SK-N-SH treated with all-trans-retinoic acid at 6 μM for 48 hours (cell line): ENCODE measurements at regions not wholly inside any gene's neighbourhood (a gene's known extent, or its start where the extent isn't known, plus 50 kb on each side); places are given as distances from the start of the nearest gene placed in this dataset.

Experiments
- ATAC-seq: fragments of 200-7000 bp; cut with Tn5 transposase; 3 replicates; pipeline ENCODE4 v1.9.1; 2020; ENCODE audit warnings: mild to moderate bottlenecking, moderate library complexity
- BACH2 ChIP-seq: fragments of 250-450 bp; sonication (Bioruptor Pico); IDR thresholded peaks from 2 replicates; pipeline ENCODE4 v1.9.0; 2021; ENCODE audit warnings: mild to moderate bottlenecking, borderline replicate concordance
- CSDC2 ChIP-seq: fragments of 250-450 bp; sonication (Bioruptor Pico); IDR thresholded peaks from 2 replicates; pipeline ENCODE4 v1.5.0; 2020; ENCODE audit warnings: mild to moderate bottlenecking, moderate library complexity
- GLIS3 ChIP-seq: fragments of 250-450 bp; sonication (Bioruptor Pico); IDR thresholded peaks from 2 replicates; pipeline ENCODE4 v1.5.0; 2020; ENCODE audit warnings: mild to moderate bottlenecking, moderate library complexity
- ISL1 ChIP-seq: fragments of 250-450 bp; sonication (Bioruptor Pico); IDR thresholded peaks from 2 replicates; pipeline ENCODE4 v2.1.2; 2022; ENCODE audit warnings: mild to moderate bottlenecking, moderate library complexity
- OSR1 ChIP-seq: fragments of 250-450 bp; sonication (Bioruptor Pico); IDR thresholded peaks from 2 replicates; pipeline ENCODE4 v1.8.0; 2022; ENCODE audit warnings: moderate library complexity, mild to moderate bottlenecking, inconsistent platforms
- PPARA ChIP-seq: fragments of 250-450 bp; sonication (Bioruptor Pico); IDR thresholded peaks from 2 replicates; pipeline ENCODE4 v1.5.0; 2020; ENCODE audit warnings: mild to moderate bottlenecking, borderline replicate concordance
- RARB ChIP-seq: fragments of 250-450 bp; sonication (Bioruptor Pico); IDR thresholded peaks from 2 replicates; pipeline ENCODE4 v1.8.0; 2021; ENCODE audit warnings: mild to moderate bottlenecking, moderate library complexity
- SNAI2 ChIP-seq: fragments of 250-450 bp; sonication (Bioruptor Pico); IDR thresholded peaks from 2 replicates; pipeline ENCODE4 v1.5.0; 2020; ENCODE audit warnings: mild to moderate bottlenecking, moderate library complexity
- TOX ChIP-seq: fragments of 250-450 bp; sonication (Bioruptor Pico); IDR thresholded peaks from 2 replicates; pipeline ENCODE4 v1.8.0; 2021; ENCODE audit warnings: mild to moderate bottlenecking, moderate library complexity, borderline replicate concordance
- ZFP3 ChIP-seq: fragments of 250-450 bp; sonication (Bioruptor Pico); IDR thresholded peaks from 2 replicates; pipeline ENCODE4 v1.5.0; 2020; ENCODE audit warnings: mild to moderate bottlenecking, moderate library complexity
- ZFP30 ChIP-seq: fragments of 450-650 bp; formaldehyde crosslinking; IDR thresholded peaks from 2 replicates; pipeline ENCODE4 v1.5.0; 2022; ENCODE audit warnings: mild to moderate bottlenecking, moderate library complexity
- ZNF565 ChIP-seq: fragments of 450-650 bp; formaldehyde crosslinking; conservative IDR thresholded peaks from 2 replicates; pipeline ENCODE4 v1.5.0; 2020; ENCODE audit warnings: low read depth, mild to moderate bottlenecking, moderate library complexity
- ZNF70 ChIP-seq: fragments of 450-650 bp; formaldehyde crosslinking; IDR thresholded peaks from 2 replicates; pipeline ENCODE4 v1.5.0; 2020; ENCODE audit warnings: mild to moderate bottlenecking, moderate library complexity
- ZNF8 ChIP-seq: fragments of 450-650 bp; formaldehyde crosslinking; IDR thresholded peaks from 2 replicates; pipeline ENCODE4 v1.5.0; 2020; ENCODE audit warnings: mild to moderate bottlenecking, moderate library complexity
- TF ChIP-seq, protein P1 (sequence below): fragments of 250-450 bp; sonication (Bioruptor Pico); IDR thresholded peaks from 2 replicates; pipeline ENCODE4 v1.5.1; 2021; ENCODE audit warnings: mild to moderate bottlenecking, moderate library complexity
- TF ChIP-seq, protein P2 (sequence below): fragments of 250-450 bp; sonication (Bioruptor Pico); IDR thresholded peaks from 2 replicates; pipeline ENCODE4 v1.5.0; 2020; ENCODE audit warnings: mild to moderate bottlenecking, moderate library complexity
- TF ChIP-seq, protein P3 (sequence below): fragments of 250-450 bp; sonication (Bioruptor Pico); IDR thresholded peaks from 2 replicates; pipeline ENCODE4 v1.5.1; 2020; ENCODE audit warnings: low read depth, mild to moderate bottlenecking, moderate library complexity
- TF ChIP-seq, protein P4 (sequence below): fragments of 250-450 bp; sonication (Bioruptor Pico); IDR thresholded peaks from 2 replicates; pipeline ENCODE4 v1.8.0; 2021; ENCODE audit warnings: low read depth, mild to moderate bottlenecking, moderate library complexity, borderline replicate concordance
- TF ChIP-seq, protein P5 (sequence below): fragments of 250-450 bp; sonication (Bioruptor Pico); IDR thresholded peaks from 2 replicates; pipeline ENCODE4 v1.8.0; 2020; ENCODE audit warnings: mild to moderate bottlenecking, moderate library complexity, borderline replicate concordance

DNA sequence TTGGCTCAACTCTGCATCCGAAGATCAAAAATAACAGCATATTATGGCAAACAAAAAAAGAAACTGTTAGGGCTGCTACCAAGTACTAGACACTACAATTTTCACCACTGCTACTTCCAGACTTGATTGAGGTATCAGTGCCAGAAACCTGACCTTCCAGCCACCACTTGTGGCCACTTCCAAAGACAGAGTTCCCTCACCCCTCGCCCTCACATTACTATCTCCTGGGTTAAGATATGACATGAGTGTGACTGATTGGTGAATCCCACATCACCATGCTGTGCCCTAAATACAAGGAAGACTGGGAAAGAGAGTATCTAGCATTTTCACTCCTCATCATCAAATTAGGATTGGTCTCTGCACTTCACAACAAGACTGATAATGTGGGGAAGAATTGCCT is 296.1 kb upstream of the NT5C1B start (continued):
- TF ChIP-seq ZNF70 (CRISPR knock-in tag) (no peak), OSR1 (no peak), ZNF565 (CRISPR knock-in tag) (no peak)

DNA sequence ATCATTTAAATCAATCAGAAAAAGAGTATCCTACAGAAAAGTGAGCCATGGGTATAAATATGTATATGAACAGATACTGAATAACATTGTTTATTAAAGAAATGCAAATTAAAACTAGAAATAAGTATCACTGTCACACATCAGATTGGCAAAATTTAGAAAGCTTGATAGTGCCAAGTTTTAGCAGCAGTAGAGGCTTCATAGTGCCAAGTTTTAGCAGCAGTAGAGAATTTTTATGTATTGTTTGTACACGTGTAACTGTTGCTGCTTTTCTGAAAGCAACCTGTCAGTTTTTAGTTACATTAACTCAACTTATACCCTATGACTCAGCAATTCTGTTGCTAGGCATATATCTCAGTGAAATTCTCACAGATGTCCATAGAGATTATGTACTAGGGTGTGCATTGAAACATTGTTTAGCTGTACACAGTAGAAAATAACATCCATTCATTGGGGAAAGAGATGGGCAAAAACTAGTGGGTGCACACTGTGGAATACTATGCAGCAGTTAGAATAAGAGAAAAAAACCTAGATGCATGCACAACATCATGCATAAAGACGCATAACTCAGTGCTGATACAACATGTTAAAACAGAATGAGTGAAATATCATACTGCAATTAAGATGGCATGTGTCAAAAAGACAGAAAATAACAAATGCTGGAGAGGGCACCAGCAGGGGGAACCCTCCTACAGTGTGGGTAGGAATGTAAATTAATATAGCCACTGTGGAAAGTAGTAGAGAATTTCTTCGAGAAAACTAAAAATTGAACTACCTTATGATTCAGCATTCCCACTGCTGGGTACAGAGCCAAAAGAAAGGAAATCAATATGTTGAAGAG is 294.5 kb upstream of the NT5C1B start:
- TF ChIP-seq ZFP30 (CRISPR knock-in tag), result no peak
- TF ChIP-seq, protein P1, sequence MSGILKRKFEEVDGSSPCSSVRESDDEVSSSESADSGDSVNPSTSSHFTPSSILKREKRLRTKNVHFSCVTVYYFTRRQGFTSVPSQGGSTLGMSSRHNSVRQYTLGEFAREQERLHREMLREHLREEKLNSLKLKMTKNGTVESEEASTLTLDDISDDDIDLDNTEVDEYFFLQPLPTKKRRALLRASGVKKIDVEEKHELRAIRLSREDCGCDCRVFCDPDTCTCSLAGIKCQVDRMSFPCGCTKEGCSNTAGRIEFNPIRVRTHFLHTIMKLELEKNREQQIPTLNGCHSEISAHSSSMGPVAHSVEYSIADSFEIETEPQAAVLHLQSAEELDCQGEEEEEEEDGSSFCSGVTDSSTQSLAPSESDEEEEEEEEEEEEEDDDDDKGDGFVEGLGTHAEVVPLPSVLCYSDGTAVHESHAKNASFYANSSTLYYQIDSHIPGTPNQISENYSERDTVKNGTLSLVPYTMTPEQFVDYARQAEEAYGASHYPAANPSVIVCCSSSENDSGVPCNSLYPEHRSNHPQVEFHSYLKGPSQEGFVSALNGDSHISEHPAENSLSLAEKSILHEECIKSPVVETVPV, result no peak
- TF ChIP-seq BACH2, result no peak
- no peak for TF ChIP-seq TOX (CRISPR knock-in tag)
- TF ChIP-seq ZFP3, result no peak
- no peak for TF ChIP-seq CSDC2
- TF ChIP-seq GLIS3, result no peak
- TF ChIP-seq ZNF565 (CRISPR knock-in tag), result no peak
- TF ChIP-seq, protein P2, sequence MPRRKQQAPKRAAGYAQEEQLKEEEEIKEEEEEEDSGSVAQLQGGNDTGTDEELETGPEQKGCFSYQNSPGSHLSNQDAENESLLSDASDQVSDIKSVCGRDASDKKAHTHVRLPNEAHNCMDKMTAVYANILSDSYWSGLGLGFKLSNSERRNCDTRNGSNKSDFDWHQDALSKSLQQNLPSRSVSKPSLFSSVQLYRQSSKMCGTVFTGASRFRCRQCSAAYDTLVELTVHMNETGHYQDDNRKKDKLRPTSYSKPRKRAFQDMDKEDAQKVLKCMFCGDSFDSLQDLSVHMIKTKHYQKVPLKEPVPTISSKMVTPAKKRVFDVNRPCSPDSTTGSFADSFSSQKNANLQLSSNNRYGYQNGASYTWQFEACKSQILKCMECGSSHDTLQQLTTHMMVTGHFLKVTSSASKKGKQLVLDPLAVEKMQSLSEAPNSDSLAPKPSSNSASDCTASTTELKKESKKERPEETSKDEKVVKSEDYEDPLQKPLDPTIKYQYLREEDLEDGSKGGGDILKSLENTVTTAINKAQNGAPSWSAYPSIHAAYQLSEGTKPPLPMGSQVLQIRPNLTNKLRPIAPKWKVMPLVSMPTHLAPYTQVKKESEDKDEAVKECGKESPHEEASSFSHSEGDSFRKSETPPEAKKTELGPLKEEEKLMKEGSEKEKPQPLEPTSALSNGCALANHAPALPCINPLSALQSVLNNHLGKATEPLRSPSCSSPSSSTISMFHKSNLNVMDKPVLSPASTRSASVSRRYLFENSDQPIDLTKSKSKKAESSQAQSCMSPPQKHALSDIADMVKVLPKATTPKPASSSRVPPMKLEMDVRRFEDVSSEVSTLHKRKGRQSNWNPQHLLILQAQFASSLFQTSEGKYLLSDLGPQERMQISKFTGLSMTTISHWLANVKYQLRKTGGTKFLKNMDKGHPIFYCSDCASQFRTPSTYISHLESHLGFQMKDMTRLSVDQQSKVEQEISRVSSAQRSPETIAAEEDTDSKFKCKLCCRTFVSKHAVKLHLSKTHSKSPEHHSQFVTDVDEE (CRISPR knock-in tag), result no peak
- no peak for TF ChIP-seq ZNF70 (CRISPR knock-in tag)
- TF ChIP-seq ISL1 (CRISPR knock-in tag), result no peak
- no peak for TF ChIP-seq ZNF8
- TF ChIP-seq, protein P3, sequence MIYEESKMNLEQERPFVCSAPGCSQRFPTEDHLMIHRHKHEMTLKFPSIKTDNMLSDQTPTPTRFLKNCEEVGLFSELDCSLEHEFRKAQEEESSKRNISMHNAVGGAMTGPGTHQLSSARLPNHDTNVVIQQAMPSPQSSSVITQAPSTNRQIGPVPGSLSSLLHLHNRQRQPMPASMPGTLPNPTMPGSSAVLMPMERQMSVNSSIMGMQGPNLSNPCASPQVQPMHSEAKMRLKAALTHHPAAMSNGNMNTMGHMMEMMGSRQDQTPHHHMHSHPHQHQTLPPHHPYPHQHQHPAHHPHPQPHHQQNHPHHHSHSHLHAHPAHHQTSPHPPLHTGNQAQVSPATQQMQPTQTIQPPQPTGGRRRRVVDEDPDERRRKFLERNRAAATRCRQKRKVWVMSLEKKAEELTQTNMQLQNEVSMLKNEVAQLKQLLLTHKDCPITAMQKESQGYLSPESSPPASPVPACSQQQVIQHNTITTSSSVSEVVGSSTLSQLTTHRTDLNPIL (CRISPR knock-in tag), result no peak
- TF ChIP-seq, protein P4, sequence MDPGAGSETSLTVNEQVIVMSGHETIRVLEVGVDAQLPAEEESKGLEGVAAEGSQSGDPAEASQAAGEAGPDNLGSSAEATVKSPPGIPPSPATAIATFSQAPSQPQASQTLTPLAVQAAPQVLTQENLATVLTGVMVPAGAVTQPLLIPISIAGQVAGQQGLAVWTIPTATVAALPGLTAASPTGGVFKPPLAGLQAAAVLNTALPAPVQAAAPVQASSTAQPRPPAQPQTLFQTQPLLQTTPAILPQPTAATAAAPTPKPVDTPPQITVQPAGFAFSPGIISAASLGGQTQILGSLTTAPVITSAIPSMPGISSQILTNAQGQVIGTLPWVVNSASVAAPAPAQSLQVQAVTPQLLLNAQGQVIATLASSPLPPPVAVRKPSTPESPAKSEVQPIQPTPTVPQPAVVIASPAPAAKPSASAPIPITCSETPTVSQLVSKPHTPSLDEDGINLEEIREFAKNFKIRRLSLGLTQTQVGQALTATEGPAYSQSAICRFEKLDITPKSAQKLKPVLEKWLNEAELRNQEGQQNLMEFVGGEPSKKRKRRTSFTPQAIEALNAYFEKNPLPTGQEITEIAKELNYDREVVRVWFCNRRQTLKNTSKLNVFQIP (CRISPR knock-in tag), result no peak
- no peak for TF ChIP-seq OSR1
- no peak for TF ChIP-seq SNAI2 (CRISPR knock-in tag)
- TF ChIP-seq, protein P5, sequence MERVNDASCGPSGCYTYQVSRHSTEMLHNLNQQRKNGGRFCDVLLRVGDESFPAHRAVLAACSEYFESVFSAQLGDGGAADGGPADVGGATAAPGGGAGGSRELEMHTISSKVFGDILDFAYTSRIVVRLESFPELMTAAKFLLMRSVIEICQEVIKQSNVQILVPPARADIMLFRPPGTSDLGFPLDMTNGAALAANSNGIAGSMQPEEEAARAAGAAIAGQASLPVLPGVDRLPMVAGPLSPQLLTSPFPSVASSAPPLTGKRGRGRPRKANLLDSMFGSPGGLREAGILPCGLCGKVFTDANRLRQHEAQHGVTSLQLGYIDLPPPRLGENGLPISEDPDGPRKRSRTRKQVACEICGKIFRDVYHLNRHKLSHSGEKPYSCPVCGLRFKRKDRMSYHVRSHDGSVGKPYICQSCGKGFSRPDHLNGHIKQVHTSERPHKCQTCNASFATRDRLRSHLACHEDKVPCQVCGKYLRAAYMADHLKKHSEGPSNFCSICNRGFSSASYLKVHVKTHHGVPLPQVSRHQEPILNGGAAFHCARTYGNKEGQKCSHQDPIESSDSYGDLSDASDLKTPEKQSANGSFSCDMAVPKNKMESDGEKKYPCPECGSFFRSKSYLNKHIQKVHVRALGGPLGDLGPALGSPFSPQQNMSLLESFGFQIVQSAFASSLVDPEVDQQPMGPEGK, result no peak
- TF ChIP-seq PPARA (CRISPR knock-in tag), result no peak
- no peak for TF ChIP-seq RARB (CRISPR knock-in tag)
- TF ChIP-seq, all 23 proteins: peak for 0
- peak; percentile 82 for ATAC-seq

DNA sequence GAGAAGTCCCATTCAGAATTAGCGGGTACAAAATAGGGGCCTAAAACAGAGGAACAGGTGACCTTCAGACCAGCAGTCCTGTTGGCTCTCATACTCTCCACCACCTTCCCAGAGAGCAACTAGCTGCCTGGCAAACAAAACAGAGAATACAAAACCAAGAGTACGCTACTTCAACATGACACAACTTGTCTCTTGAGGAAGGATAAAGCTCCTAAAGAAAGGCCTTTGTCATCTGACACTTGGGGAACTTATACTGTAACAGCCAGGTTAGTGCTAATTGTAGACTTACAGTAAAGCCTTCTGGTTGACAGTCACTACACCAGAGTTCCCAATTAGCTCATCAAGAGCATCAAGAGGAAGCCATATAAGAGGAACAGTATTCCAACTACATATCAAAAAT is 282.1 kb upstream of the NT5C1B start:
- no peak for ATAC-seq
- TF ChIP-seq CSDC2 (no peak), OSR1 (no peak), SNAI2 (CRISPR knock-in tag) (no peak), RARB (CRISPR knock-in tag) (no peak), ISL1 (CRISPR knock-in tag) (no peak)
- TF ChIP-seq, protein P5, result no peak
- TF ChIP-seq, protein P1, result no peak
